GM10248 (cell line): ENCODE measurements at regions not wholly inside any gene's neighbourhood (a gene's known extent, or its start where the extent isn't known, plus 50 kb on each side); places are given as distances from the start of the nearest gene placed in this dataset.

Experiments
- CTCF ChIA-PET: fragments of 300-600 bp; sonication (Branson Sonifier 250); formaldehyde crosslinking; extraction: SDS; loops from one replicate; lab custom pipeline; 2021; ENCODE audit warnings: antibody characterized with exemption; lab: Yijun Ruan, JAX
- POLR2A ChIA-PET: fragments of 350-650 bp; sonication (Branson Sonifier 250); formaldehyde crosslinking; extraction: SDS; loops from one replicate; lab custom pipeline; 2020; ENCODE audit warnings: antibody characterized with exemption; lab: Yijun Ruan, JAX
- DNase-seq: peaks from one replicate; pipeline ENCODE4 v3.0.0; 2012; ENCODE audit errors: extremely low spot score
- CTCF ChIP-seq: IDR thresholded peaks from 2 replicates; pipeline ENCODE4 v1.5.1; 2012; ENCODE audit warnings: mild to moderate bottlenecking, low read depth; ENCODE audit errors: extremely low read depth, missing control alignments, control extremely low read depth

GRCh38 chr1:147847831-147848230, 54.8 kb upstream of the GJA8 start:
- no peak for TF ChIP-seq CTCF
- ChIA-PET CTCF (interaction anchor here (1.1 to 1.4 kb wide), 2 partner anchors 8 to 25 kb away, joined by 3 to 5 read pairs; no protein-coding TSS in a partner anchor), POLR2A (no interaction called here)
- DNase-seq = no peak

DNA sequence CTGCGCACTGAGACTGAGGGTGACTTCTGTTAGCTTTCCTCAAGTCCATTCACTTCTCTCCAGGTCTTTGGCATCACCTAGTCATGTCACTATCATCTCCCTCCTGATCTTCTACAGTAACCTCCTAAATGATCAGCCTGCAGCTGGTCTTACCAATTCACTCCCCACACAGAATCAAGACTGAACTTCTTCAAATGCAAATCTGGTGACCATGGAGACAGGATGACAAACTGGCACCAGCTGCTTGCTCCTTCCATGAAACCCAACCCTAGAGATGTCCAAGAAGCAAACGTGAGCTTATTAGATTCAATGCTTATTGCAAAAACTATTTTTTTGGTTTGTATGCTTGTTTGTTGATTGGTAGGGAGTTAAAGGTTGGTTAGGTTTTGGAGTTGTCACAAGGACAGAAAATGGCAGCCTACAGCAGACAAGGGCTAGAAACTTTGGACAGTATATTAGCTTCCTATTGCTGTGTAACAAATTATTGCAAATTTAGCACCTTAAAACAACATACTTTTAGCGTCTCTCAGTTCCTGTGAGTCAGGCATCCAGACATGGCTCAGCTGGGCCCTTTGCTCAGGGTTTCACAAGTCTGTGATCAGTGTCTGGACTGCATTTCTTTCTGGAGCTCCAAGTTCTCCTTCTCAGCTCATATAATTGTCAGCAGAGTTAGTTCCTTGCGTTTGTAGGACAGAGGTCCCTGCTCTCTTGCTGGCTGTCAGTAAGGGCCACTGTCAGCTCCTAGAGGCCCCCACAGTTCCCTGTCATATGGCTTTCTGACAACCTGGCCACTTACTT, 53.3 kb upstream of the GJA8 start:
- POLR2A ChIA-PET = no interaction called here
- no peak for TF ChIP-seq CTCF
- CTCF ChIA-PET = interaction anchor here (1.4 to 1.5 kb wide), 2 partner anchors 12 to 26 kb away, joined by 4 to 5 read pairs; no protein-coding TSS in a partner anchor
- DNase-seq = no peak

DNA sequence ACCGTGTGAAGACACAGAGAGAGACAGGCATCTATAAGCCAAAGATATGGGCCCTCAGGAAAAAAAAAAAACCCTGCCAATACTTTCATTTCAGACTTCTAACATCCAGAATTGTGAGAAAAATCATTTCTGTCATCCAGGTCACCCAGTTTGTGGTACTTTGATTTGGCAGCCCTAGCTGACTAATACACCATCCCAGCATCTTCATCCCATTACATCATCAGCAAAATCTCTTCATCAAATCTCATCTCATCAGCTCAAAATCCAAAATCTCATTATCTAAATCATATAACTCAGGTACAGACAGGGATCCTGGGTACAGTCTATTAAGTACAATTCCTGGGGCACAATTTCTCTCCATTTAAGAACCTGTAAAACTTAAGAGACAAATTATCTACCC, 51.9 kb upstream of the GJA8 start:
- no peak for DNase-seq
- ChIA-PET CTCF (interaction anchor here (1.4 kb wide), 1 partner anchor 578 kb away, joined by 3 read pairs; no protein-coding TSS in a partner anchor), POLR2A (no interaction called here)
- TF ChIP-seq CTCF = no peak

GRCh38 chr1:147851149-147851548, 51.4 kb upstream of the GJA8 start:
- POLR2A ChIA-PET = no interaction called here
- CTCF ChIA-PET = interaction anchor here (1.4 kb wide), 1 partner anchor 578 kb away, joined by 3 read pairs; no protein-coding TSS in a partner anchor
- no peak for TF ChIP-seq CTCF
- DNase-seq = no peak

DNA sequence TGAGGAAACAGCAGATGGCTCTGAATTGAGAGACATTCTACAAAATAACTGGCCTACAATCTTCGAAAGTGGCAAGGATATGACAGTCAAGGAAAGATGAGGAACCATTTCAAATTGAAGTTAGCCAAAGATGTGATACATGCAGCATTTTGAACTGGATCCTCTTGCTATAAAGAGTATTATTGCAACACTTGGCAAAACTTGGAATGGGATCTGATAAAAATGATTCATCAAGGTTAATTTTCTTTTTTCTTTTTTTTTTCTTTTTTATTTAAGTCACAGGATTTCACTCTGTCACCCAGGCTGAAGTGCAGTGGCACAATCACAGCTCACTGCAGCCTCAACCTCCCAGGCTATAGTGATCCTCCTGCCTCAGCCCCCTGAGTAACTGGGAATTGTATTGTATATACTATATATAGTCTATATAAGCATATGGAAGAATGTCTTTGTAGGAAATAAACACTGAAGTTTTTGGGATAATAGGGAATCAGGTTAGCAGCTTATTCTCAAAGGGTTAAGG, 49.8 kb upstream of the GJA8 start:
- TF ChIP-seq CTCF = no peak
- POLR2A ChIA-PET = no interaction called here
- CTCF ChIA-PET = no interaction called here
- DNase-seq = no peak
